WTC11 (cell line): ENCODE measurements at regions not wholly inside any gene's neighbourhood (a gene's known extent, or its start where the extent isn't known, plus 50 kb on each side); places are given as distances from the start of the nearest gene placed in this dataset.

Source experiments
- ATAC-seq: fragments of 200-7000 bp; cut with Tn5 transposase; 2 replicates; pipeline ENCODE4 v1.10.0; 2021; ENCODE audit warnings: mild to moderate bottlenecking, moderate library complexity
- CTCF ChIA-PET: fragments of 300-600 bp; sonication (Branson Sonifier 250); formaldehyde crosslinking; loops from one replicate; lab custom pipeline; 2021; ENCODE audit warnings: antibody characterized with exemption; lab: Charles Lee
- POLR2A ChIA-PET: fragments of 350-600 bp; sonication (Branson Sonifier 250); formaldehyde crosslinking; loops from one replicate; lab custom pipeline; 2021; ENCODE audit warnings: antibody characterized with exemption; lab: Charles Lee
- DNase-seq: peaks from one replicate; pipeline ENCODE4 v3.0.0; 2021; ENCODE audit warnings: low spot score
- H3K27ac Mint-ChIP-seq: 2 replicates; pipeline ENCODE4 v1.8.0; 2021; ENCODE audit warnings: mixed read lengths
- H3K27me3 Mint-ChIP-seq: 2 replicates; pipeline ENCODE4 v1.8.0; 2021; ENCODE audit warnings: low read depth, mild to moderate bottlenecking, moderate library complexity, mixed read lengths
- H3K36me3 Mint-ChIP-seq: 2 replicates; pipeline ENCODE4 v1.8.0; 2021; ENCODE audit warnings: mixed read lengths
- H3K4me1 Mint-ChIP-seq: 2 replicates; pipeline ENCODE4 v1.8.0; 2022; ENCODE audit warnings: mixed read lengths
- H3K4me3 Mint-ChIP-seq: 2 replicates; pipeline ENCODE4 v1.8.0; 2021; ENCODE audit warnings: mild to moderate bottlenecking, moderate library complexity, mixed read lengths
- H3K9me3 Mint-ChIP-seq: 2 replicates; pipeline ENCODE4 v1.8.0; 2021; ENCODE audit warnings: mixed read lengths
- CREB1 ChIP-seq: sonication (generic); formaldehyde crosslinking; IDR thresholded peaks from 2 replicates; pipeline ENCODE4 v1.8.0; 2023; ENCODE audit warnings: mild to moderate bottlenecking, missing genetic modification reagents
- CTCF ChIP-seq: fragments of 200-600 bp; IDR thresholded peaks from 2 replicates; pipeline ENCODE4 v1.8.0; 2022; ENCODE audit warnings: antibody characterized with exemption
- E2F4 ChIP-seq: sonication (generic); formaldehyde crosslinking; IDR thresholded peaks from 2 replicates; pipeline ENCODE4 v1.8.1; 2022; ENCODE audit warnings: low read depth, mild to moderate bottlenecking, moderate library complexity, missing genetic modification reagents, borderline replicate concordance
- E2F5 ChIP-seq: sonication (generic); formaldehyde crosslinking; IDR thresholded peaks from 2 replicates; pipeline ENCODE4 v1.8.1; 2022; ENCODE audit warnings: mild to moderate bottlenecking, moderate library complexity, missing genetic modification reagents
- GABPB1 ChIP-seq: sonication (generic); formaldehyde crosslinking; IDR thresholded peaks from 2 replicates; pipeline ENCODE4 v1.8.1; 2023; ENCODE audit warnings: mild to moderate bottlenecking, missing genetic modification reagents
- RORB ChIP-seq: fragments of 250-450 bp; sonication (Bioruptor Pico); IDR thresholded peaks from 2 replicates; pipeline ENCODE4 v1.9.0; 2021; ENCODE audit warnings: mild to moderate bottlenecking
- SP1 ChIP-seq: sonication (generic); formaldehyde crosslinking; conservative IDR thresholded peaks from 2 replicates; pipeline ENCODE4 v1.8.1; 2022; ENCODE audit warnings: missing genetic modification reagents
- ZNF512 ChIP-seq: sonication (generic); formaldehyde crosslinking; IDR thresholded peaks from 2 replicates; pipeline ENCODE4 v1.8.1; 2022; ENCODE audit warnings: missing genetic modification reagents, borderline replicate concordance
- ZNF532 ChIP-seq: fragments of 250-450 bp; sonication (Bioruptor Pico); IDR thresholded peaks from 2 replicates; pipeline ENCODE4 v1.9.0; 2021; ENCODE audit warnings: mild to moderate bottlenecking, borderline replicate concordance

GRCh38 chr2:239454507-239454906 is 53.7 kb upstream of the HDAC4 start:
- Mint-ChIP-seq H3K27me3 (no peaks in the 10 kb centered on the region; the same call in 1 of the 2 replicates), H3K9me3 (peaks cover 55% of the 10 kb centered on the region), H3K27ac (no peak overlapping the region), H3K36me3 (peaks cover 35% of the 10 kb centered on the region), H3K4me1 (no peaks in the 10 kb centered on the region), H3K4me3 (no peak overlapping the region)
- ChIA-PET POLR2A (no interaction called here), CTCF (no interaction called here)
- no peak for TF ChIP-seq ZNF512 (CRISPR knock-in tag)
- no peak for TF ChIP-seq CTCF
- TF ChIP-seq SP1: no peak
- no peak for TF ChIP-seq ZNF532 (CRISPR knock-in tag)
- TF ChIP-seq E2F5 (CRISPR knock-in tag): no peak
- no peak for TF ChIP-seq E2F4 (CRISPR knock-in tag)
- no peak for TF ChIP-seq CREB1 (CRISPR knock-in tag)
- TF ChIP-seq RORB (CRISPR knock-in tag): no peak
- TF ChIP-seq GABPB1 (CRISPR knock-in tag): no peak
- ATAC-seq: no peak
- no peak for DNase-seq
